ENCODE measurements at regions not wholly inside any gene's neighbourhood (a gene's known extent, or its start where the extent isn't known, plus 50 kb on each side); places are given as distances from the start of the nearest gene placed in this dataset.

- Histone ChIP-seq H3K27me3 (no peaks in the 10 kb centered on the region), H3K36me3 (no peaks in the 10 kb centered on the region), H3K4me3 (no peak overlapping the region), H3K27ac (no peak overlapping the region), H3K4me1 (no peaks in the 10 kb centered on the region), H3K9me3 (no peaks in the 10 kb centered on the region)
- intact Hi-C loops (cut with DNase I) = no loop called here
- 24 to 36% methylated on average over 2 of the region's 2 CpGs for WGBS, 2 donors
- ATAC-seq (no peak), FAIRE-seq (no peak), DNase-seq (no peak)
- TF ChIP-seq, protein P1, sequence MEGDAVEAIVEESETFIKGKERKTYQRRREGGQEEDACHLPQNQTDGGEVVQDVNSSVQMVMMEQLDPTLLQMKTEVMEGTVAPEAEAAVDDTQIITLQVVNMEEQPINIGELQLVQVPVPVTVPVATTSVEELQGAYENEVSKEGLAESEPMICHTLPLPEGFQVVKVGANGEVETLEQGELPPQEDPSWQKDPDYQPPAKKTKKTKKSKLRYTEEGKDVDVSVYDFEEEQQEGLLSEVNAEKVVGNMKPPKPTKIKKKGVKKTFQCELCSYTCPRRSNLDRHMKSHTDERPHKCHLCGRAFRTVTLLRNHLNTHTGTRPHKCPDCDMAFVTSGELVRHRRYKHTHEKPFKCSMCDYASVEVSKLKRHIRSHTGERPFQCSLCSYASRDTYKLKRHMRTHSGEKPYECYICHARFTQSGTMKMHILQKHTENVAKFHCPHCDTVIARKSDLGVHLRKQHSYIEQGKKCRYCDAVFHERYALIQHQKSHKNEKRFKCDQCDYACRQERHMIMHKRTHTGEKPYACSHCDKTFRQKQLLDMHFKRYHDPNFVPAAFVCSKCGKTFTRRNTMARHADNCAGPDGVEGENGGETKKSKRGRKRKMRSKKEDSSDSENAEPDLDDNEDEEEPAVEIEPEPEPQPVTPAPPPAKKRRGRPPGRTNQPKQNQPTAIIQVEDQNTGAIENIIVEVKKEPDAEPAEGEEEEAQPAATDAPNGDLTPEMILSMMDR (IDR thresholded peaks at IDR 0.05) = no peak
Measured at GRCh38 chr4:188242041-188242440, 102.8 kb downstream of the TRIML1 start.

- no peak overlapping the region for H3K27ac ChIP-seq
- 42 to 44% methylated on average over 6 of the region's 6 CpGs for WGBS, 2 donors
- TF ChIP-seq, protein P1 (IDR thresholded peaks at IDR 0.05) = no peak
- no peak for DNase-seq
- no peak overlapping the region for H3K4me3 ChIP-seq
- intact Hi-C loops (cut with DNase I) = no loop called here
- ATAC-seq = no peak
- no peaks in the 10 kb centered on the region for H3K9me3 ChIP-seq
- H3K4me1 ChIP-seq = no peaks in the 10 kb centered on the region
- no peak for FAIRE-seq
- no peaks in the 10 kb centered on the region for H3K36me3 ChIP-seq
- H3K27me3 ChIP-seq = no peaks in the 10 kb centered on the region
Measured at GRCh38 chr4:188245651-188246050, 106.4 kb downstream of the TRIML1 start.

DNA sequence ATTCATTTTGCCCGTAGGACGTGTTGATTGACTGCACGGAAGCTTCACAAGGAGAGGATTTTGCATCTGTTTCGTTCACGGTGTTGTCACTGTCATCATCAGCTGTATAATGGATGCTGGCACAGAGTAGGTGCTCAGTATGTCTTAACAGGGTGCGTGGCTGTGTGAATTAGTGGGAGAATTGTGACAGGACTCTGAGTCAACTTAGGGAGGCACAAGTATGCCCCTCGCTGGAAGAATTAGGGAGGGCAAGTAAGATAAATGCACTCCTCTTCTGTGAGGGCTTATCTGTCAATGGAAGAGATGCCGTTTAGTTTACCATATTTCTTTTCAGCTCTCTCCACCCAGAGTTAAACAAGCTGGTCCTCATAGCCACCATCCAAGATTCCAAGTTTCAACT lies 107.2 kb downstream of the TRIML1 start:
- no peak for DNase-seq
- no peak overlapping the region for H3K4me3 ChIP-seq
- H3K36me3 ChIP-seq = no peaks in the 10 kb centered on the region
- H3K27ac ChIP-seq = no peak overlapping the region
- 36 to 37% methylated on average over 8 of the region's 8 CpGs for WGBS, 2 donors
- H3K9me3 ChIP-seq = no peaks in the 10 kb centered on the region
- TF ChIP-seq, protein P1 (IDR thresholded peaks at IDR 0.05) = no peak
- intact Hi-C loops (cut with DNase I) = no loop called here
- no peak for ATAC-seq
- no peaks in the 10 kb centered on the region for H3K27me3 ChIP-seq
- H3K4me1 ChIP-seq = no peaks in the 10 kb centered on the region
- FAIRE-seq = no peak

DNA sequence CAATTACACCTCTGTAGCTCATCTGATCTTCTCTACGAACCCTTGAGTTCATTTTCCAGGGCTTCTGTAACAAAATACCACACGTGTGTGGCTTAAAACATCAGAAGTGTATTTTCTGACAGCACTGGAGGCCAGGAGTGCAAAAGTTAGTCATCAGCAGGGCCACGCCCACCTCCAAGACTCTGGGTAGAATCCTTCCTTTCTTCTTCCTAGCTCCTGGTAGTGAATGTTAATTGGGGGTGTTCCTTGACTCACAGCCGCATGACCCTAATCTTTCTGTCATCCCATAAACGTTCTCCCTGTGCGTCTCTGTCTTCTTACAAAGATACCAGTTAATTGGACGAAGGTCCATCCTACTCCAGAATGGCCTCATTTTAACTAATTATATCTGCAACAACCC lies 115.0 kb downstream of the TRIML1 start:
- FAIRE-seq = no peak
- TF ChIP-seq, protein P1 (IDR thresholded peaks at IDR 0.05) = no peak
- no peaks in the 10 kb centered on the region for H3K9me3 ChIP-seq
- intact Hi-C loops (cut with DNase I) = no loop called here
- 51 to 70% methylated on average over 7 of the region's 7 CpGs for WGBS, 2 donors
- no peak for ATAC-seq
- H3K4me3 ChIP-seq = no peak overlapping the region
- no peaks in the 10 kb centered on the region for H3K36me3 ChIP-seq
- no peaks in the 10 kb centered on the region for H3K4me1 ChIP-seq
- DNase-seq = no peak
- H3K27ac ChIP-seq = no peak overlapping the region
- no peaks in the 10 kb centered on the region for H3K27me3 ChIP-seq

- TF ChIP-seq, protein P1 (IDR thresholded peaks at IDR 0.05) = no peak
- no peak for DNase-seq
- Histone ChIP-seq H3K9me3 (no peaks in the 10 kb centered on the region), H3K4me1 (no peaks in the 10 kb centered on the region), H3K36me3 (no peaks in the 10 kb centered on the region), H3K27ac (no peak overlapping the region), H3K4me3 (no peak overlapping the region), H3K27me3 (no peaks in the 10 kb centered on the region)
- FAIRE-seq = no peak
- intact Hi-C loops (cut with DNase I) = no loop called here
- 69% methylated on average over 10 of the region's 10 CpGs for WGBS, 2 donors
- ATAC-seq = no peak
Measured at GRCh38 chr4:188262464-188262863, 123.2 kb downstream of the TRIML1 start.

Data from pancreas (tissue), 10 donors.